ENCODE measurements at regions not wholly inside any gene's neighbourhood (a gene's known extent, or its start where the extent isn't known, plus 50 kb on each side); places are given as distances from the start of the nearest gene placed in this dataset.

DNA sequence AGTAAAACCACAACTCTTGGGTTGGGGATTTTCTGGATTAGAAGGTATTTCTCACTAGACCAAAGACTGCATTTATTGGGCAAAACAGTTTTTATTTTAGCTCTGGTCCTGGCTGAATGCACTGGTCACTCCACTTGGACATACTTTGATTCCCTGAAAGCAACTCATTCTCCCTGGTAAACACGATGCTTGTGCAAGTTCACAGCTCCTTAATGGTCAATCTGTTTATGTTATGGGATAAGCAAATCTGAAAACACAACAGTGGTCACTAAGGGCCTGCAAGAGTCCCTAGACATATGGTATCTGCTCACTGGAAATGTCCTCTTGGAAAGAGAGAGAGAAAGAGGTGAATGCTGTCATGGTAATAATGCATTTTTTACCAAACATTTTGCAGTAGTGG lies 559.8 kb downstream of the CDH26 start:
- Histone ChIP-seq H3K4me3 (ENCODE audit: low read depth, low read length) (no peak overlapping the region), H3K36me3 (ENCODE audit: control insufficient read depth, insufficient read depth, low read length) (no peaks in the 10 kb centered on the region), H3K27me3 (ENCODE audit: control insufficient read depth, insufficient read depth, low read length) (no peaks in the 10 kb centered on the region)
- no peak for TF ChIP-seq CTCF (IDR thresholded peaks at IDR 0.05; ENCODE audit: insufficient read depth, low read length, severe bottlenecking)
- DNase-seq (ENCODE audit: low read depth) (no peak), FAIRE-seq (no peak)

GRCh38 chr20:60525397-60525796 lies 567.2 kb downstream of the CDH26 start:
- no peaks in the 10 kb centered on the region for H3K36me3 ChIP-seq (ENCODE audit: control insufficient read depth, insufficient read depth, low read length)
- no peak for DNase-seq (ENCODE audit: low read depth)
- H3K27me3 ChIP-seq (ENCODE audit: control insufficient read depth, insufficient read depth, low read length) = no peaks in the 10 kb centered on the region
- no peak for FAIRE-seq
- H3K4me3 ChIP-seq (ENCODE audit: low read depth, low read length) = no peak overlapping the region
- TF ChIP-seq CTCF (IDR thresholded peaks at IDR 0.05; ENCODE audit: insufficient read depth, low read length, severe bottlenecking) = no peak

GRCh38 chr20:60527656-60528055 lies 569.4 kb downstream of the CDH26 start:
- Histone ChIP-seq H3K4me3 (ENCODE audit: low read depth, low read length) (no peak overlapping the region), H3K36me3 (ENCODE audit: control insufficient read depth, insufficient read depth, low read length) (no peaks in the 10 kb centered on the region), H3K27me3 (ENCODE audit: control insufficient read depth, insufficient read depth, low read length) (no peaks in the 10 kb centered on the region)
- FAIRE-seq (no peak), DNase-seq (ENCODE audit: low read depth) (no peak)
- TF ChIP-seq CTCF (IDR thresholded peaks at IDR 0.05; ENCODE audit: insufficient read depth, low read length, severe bottlenecking) = no peak

DNA sequence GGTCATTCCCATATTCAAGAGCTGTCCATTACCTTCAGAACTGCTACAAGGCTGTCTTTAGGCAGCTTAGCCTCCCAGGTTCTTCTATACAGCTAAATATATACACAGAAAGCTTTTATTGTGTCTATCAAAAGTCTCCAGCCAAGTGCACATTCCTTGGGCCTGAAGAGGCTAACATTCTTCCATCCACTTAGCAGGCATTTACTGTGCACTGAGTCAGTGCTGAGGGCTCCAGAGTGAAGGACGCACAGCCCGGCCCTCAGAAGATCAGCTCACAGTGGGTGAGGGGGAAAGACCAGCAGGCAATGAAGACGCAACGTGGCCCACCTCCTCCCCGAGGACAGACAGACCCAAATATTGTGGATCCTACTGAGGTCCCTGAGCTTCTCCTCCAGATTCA lies 569.9 kb downstream of the CDH26 start:
- Histone ChIP-seq H3K27me3 (ENCODE audit: control insufficient read depth, insufficient read depth, low read length) (no peaks in the 10 kb centered on the region), H3K36me3 (ENCODE audit: control insufficient read depth, insufficient read depth, low read length) (no peaks in the 10 kb centered on the region), H3K4me3 (ENCODE audit: low read depth, low read length) (no peak overlapping the region)
- DNase-seq (ENCODE audit: low read depth) (no peak), FAIRE-seq (no peak)
- TF ChIP-seq CTCF (IDR thresholded peaks at IDR 0.05; ENCODE audit: insufficient read depth, low read length, severe bottlenecking) = no peak

DNA sequence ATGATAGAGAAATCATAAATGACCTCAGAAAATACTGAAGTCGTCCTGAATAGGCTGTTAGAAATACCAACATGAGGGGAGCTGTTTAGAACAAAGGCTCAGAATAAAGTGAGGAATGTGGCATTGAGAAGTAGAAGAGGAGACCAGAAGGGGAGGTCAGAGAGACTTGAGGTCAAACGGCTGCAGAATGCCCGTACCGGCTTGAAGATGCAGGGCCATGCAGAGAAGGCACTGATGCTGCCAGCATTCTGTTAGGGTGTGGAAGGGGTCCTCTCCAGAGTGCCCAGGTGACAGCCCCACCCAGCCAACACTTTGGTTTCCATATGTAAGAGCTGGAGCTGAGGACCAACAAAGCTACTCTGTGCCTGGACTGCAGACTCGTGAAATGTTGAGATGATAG lies 570.9 kb downstream of the CDH26 start:
- TF ChIP-seq CTCF (IDR thresholded peaks at IDR 0.05; ENCODE audit: insufficient read depth, low read length, severe bottlenecking) = no peak
- FAIRE-seq (no peak), DNase-seq (ENCODE audit: low read depth) (no peak)
- no peaks in the 10 kb centered on the region for H3K27me3 ChIP-seq (ENCODE audit: control insufficient read depth, insufficient read depth, low read length)
- no peaks in the 10 kb centered on the region for H3K36me3 ChIP-seq (ENCODE audit: control insufficient read depth, insufficient read depth, low read length)
- H3K4me3 ChIP-seq (ENCODE audit: low read depth, low read length) = no peak overlapping the region

GRCh38 chr20:60535211-60535610 lies 577.0 kb downstream of the CDH26 start:
- Histone ChIP-seq H3K27me3 (ENCODE audit: control insufficient read depth, insufficient read depth, low read length) (no peaks in the 10 kb centered on the region), H3K4me3 (ENCODE audit: low read depth, low read length) (no peak overlapping the region), H3K36me3 (ENCODE audit: control insufficient read depth, insufficient read depth, low read length) (no peaks in the 10 kb centered on the region)
- no peak for TF ChIP-seq CTCF (IDR thresholded peaks at IDR 0.05; ENCODE audit: insufficient read depth, low read length, severe bottlenecking)
- FAIRE-seq = no peak
- DNase-seq (ENCODE audit: low read depth) = no peak
